ENCODE measurements at regions not wholly inside any gene's neighbourhood (a gene's known extent, or its start where the extent isn't known, plus 50 kb on each side); places are given as distances from the start of the nearest gene placed in this dataset.
"Not testable (repeated sequence)": the region's sequence is repeated elsewhere in the genome, so short reads cannot be mapped to it uniquely, and the experiment has no call there.

GRCh38 chrX:55151199-55151598 lies 62.4 kb downstream of the PAGE2 start:
- no peaks in the 10 kb centered on the region for H3K36me3 ChIP-seq (ENCODE audit: low read depth)
- no peaks in the 10 kb centered on the region for H3K4me1 ChIP-seq (ENCODE audit: insufficient read depth, poor library complexity, severe bottlenecking)
- ATAC-seq (ENCODE audit: low read depth) (no peak), DNase-seq (ENCODE audit: low spot score) (no peak)
- no peaks in the 10 kb centered on the region for H3K9me3 ChIP-seq (ENCODE audit: severe bottlenecking)
- H3K4me3 ChIP-seq (ENCODE audit: severe bottlenecking): no peak overlapping the region
- H3K27ac ChIP-seq (ENCODE audit: poor library complexity, severe bottlenecking): no peak overlapping the region
- no peaks in the 10 kb centered on the region for H3K27me3 ChIP-seq (ENCODE audit: insufficient read depth, poor library complexity, severe bottlenecking)
- TF ChIP-seq, protein P1, sequence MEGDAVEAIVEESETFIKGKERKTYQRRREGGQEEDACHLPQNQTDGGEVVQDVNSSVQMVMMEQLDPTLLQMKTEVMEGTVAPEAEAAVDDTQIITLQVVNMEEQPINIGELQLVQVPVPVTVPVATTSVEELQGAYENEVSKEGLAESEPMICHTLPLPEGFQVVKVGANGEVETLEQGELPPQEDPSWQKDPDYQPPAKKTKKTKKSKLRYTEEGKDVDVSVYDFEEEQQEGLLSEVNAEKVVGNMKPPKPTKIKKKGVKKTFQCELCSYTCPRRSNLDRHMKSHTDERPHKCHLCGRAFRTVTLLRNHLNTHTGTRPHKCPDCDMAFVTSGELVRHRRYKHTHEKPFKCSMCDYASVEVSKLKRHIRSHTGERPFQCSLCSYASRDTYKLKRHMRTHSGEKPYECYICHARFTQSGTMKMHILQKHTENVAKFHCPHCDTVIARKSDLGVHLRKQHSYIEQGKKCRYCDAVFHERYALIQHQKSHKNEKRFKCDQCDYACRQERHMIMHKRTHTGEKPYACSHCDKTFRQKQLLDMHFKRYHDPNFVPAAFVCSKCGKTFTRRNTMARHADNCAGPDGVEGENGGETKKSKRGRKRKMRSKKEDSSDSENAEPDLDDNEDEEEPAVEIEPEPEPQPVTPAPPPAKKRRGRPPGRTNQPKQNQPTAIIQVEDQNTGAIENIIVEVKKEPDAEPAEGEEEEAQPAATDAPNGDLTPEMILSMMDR (IDR thresholded peaks at IDR 0.05; ENCODE audit: poor library complexity, severe bottlenecking): no peak

DNA sequence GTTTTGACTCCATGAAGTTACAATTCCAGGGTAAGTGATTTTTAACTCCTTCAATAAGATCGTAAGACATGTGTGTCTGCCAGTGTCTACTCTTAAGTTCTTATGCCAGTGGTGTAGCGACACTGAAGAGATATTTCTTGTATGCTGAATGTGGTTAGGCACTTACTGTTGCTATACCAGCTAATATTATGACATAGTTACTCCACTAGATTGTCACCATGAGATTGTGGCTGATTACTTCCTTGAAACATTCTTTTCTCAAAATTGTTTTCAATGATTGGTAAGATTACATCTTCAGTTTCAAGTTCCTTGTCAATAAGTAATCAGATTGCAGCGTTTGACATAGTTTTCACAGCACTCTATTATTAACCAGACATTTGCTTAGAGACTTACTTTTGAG lies 60.6 kb upstream of the PAGE5 start:
- TF ChIP-seq, protein P1 (IDR thresholded peaks at IDR 0.05; ENCODE audit: poor library complexity, severe bottlenecking): no peak
- no peaks in the 10 kb centered on the region for H3K27me3 ChIP-seq (ENCODE audit: insufficient read depth, poor library complexity, severe bottlenecking)
- DNase-seq (ENCODE audit: low spot score) (no peak), ATAC-seq (ENCODE audit: low read depth) (no peak)
- no peaks in the 10 kb centered on the region for H3K4me1 ChIP-seq (ENCODE audit: insufficient read depth, poor library complexity, severe bottlenecking)
- H3K4me3 ChIP-seq (ENCODE audit: severe bottlenecking): no peak overlapping the region
- H3K27ac ChIP-seq (ENCODE audit: poor library complexity, severe bottlenecking): no peak overlapping the region
- H3K9me3 ChIP-seq (ENCODE audit: severe bottlenecking): no peaks in the 10 kb centered on the region
- H3K36me3 ChIP-seq (ENCODE audit: low read depth): no peaks in the 10 kb centered on the region

DNA sequence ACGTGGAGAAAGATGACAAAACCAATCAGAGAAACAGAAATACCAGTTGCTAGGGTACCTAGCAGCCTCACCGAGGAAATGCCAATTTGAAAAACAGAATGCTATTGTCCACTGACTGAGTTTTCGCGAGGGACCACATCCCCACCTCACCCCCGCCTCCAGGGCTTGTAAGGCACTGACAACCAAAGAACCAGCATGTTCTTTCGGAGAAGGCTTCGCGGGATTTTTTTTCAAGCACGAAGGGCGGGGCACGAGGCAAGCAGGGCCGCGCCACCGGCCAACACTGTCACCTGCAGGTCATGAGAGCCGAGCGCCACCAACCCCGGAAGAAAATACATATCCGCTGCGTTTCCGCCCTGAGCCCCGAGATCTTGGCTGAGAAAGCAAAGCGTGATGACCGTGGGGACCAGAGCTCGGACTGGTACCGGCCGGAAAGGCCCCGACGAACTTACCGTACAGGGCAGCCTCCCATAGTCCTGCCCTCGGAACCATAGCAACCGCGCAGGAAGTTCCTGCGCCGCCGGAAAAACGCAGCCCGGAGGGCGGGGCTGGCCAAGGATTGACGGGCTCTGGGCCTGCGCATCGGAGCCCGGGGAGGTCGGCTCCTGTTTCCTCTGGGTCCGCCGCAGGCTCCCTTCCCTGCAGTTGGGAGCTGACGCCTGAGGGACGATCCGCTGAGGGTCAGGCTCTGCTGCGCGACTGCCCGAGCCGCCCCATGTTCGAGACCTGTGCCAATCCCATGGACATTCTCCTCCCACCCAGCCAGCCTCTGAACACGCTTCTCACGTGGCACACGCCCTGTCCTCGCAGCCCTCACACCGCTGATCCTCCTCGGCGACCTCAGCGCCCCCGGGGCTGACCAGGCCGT lies 59.2 kb upstream of the PAGE5 start:
- ATAC-seq (ENCODE audit: low read depth): peak; percentile 98
- no peaks in the 10 kb centered on the region for H3K4me1 ChIP-seq (ENCODE audit: insufficient read depth, poor library complexity, severe bottlenecking)
- peak; percentile 82 for DNase-seq (ENCODE audit: low spot score)
- H3K36me3 ChIP-seq (ENCODE audit: low read depth): no peaks in the 10 kb centered on the region
- peak overlapping the region; percentile 66 for H3K27ac ChIP-seq (ENCODE audit: poor library complexity, severe bottlenecking)
- H3K4me3 ChIP-seq (ENCODE audit: severe bottlenecking): peak overlapping the region; percentile 73
- no peaks in the 10 kb centered on the region for H3K27me3 ChIP-seq (ENCODE audit: insufficient read depth, poor library complexity, severe bottlenecking)
- H3K9me3 ChIP-seq (ENCODE audit: severe bottlenecking): no peaks in the 10 kb centered on the region
- TF ChIP-seq, protein P1 (IDR thresholded peaks at IDR 0.05; ENCODE audit: poor library complexity, severe bottlenecking): peak; percentile 28

- Histone ChIP-seq H3K27me3 (ENCODE audit: insufficient read depth, poor library complexity, severe bottlenecking) (no peaks in the 10 kb centered on the region), H3K36me3 (ENCODE audit: low read depth) (no peaks in the 10 kb centered on the region), H3K9me3 (ENCODE audit: severe bottlenecking) (no peaks in the 10 kb centered on the region), H3K4me3 (ENCODE audit: severe bottlenecking) (peak overlapping the region; percentile 73), H3K27ac (ENCODE audit: poor library complexity, severe bottlenecking) (peak overlapping the region; percentile 66), H3K4me1 (ENCODE audit: insufficient read depth, poor library complexity, severe bottlenecking) (no peaks in the 10 kb centered on the region)
- DNase-seq (ENCODE audit: low spot score) (no peak), ATAC-seq (ENCODE audit: low read depth) (no peak)
- TF ChIP-seq, protein P1 (IDR thresholded peaks at IDR 0.05; ENCODE audit: poor library complexity, severe bottlenecking): no peak
Measured at GRCh38 chrX:55161581-55161980, 58.6 kb upstream of the PAGE5 start.

- TF ChIP-seq, protein P1 (IDR thresholded peaks at IDR 0.05; ENCODE audit: poor library complexity, severe bottlenecking): no peak
- no peaks in the 10 kb centered on the region for H3K9me3 ChIP-seq (ENCODE audit: severe bottlenecking)
- no peaks in the 10 kb centered on the region for H3K4me1 ChIP-seq (ENCODE audit: insufficient read depth, poor library complexity, severe bottlenecking)
- no peak for DNase-seq (ENCODE audit: low spot score)
- no peaks in the 10 kb centered on the region for H3K36me3 ChIP-seq (ENCODE audit: low read depth)
- H3K4me3 ChIP-seq (ENCODE audit: severe bottlenecking): no peak overlapping the region
- no peaks in the 10 kb centered on the region for H3K27me3 ChIP-seq (ENCODE audit: insufficient read depth, poor library complexity, severe bottlenecking)
- no peak for ATAC-seq (ENCODE audit: low read depth)
- H3K27ac ChIP-seq (ENCODE audit: poor library complexity, severe bottlenecking): no peak overlapping the region
Measured at GRCh38 chrX:55163171-55163570, 57.0 kb upstream of the PAGE5 start.

GRCh38 chrX:55165026-55165425 lies 55.1 kb upstream of the PAGE5 start:
- not testable (repeated sequence) for H3K36me3 ChIP-seq (ENCODE audit: low read depth); H3K9me3 ChIP-seq (ENCODE audit: severe bottlenecking); H3K4me3 ChIP-seq (ENCODE audit: severe bottlenecking); H3K27me3 ChIP-seq (ENCODE audit: insufficient read depth, poor library complexity, severe bottlenecking); ATAC-seq (ENCODE audit: low read depth); H3K27ac ChIP-seq (ENCODE audit: poor library complexity, severe bottlenecking); H3K4me1 ChIP-seq (ENCODE audit: insufficient read depth, poor library complexity, severe bottlenecking); DNase-seq (ENCODE audit: low spot score)

All from RWPE2 (cell line).